Esophagus mucosa (tissue), 1 donor: ENCODE measurements at regions not wholly inside any gene's neighbourhood (a gene's known extent, or its start where the extent isn't known, plus 50 kb on each side); places are given as distances from the start of the nearest gene placed in this dataset.
A peak's percentile ranks its signal among the peaks of the same experiment; 100 is the strongest.
"Not testable (repeated sequence)": the region's sequence is repeated elsewhere in the genome, so short reads cannot be mapped to it uniquely, and the experiment has no call there.

Source experiments
- ATAC-seq: fragments of 200-7000 bp; cut with Tn5 transposase; one replicate; pipeline ENCODE4 v1.9.1; 2020
- donor health status: DM: yes; HTN: yes; CAD: no.

DNA sequence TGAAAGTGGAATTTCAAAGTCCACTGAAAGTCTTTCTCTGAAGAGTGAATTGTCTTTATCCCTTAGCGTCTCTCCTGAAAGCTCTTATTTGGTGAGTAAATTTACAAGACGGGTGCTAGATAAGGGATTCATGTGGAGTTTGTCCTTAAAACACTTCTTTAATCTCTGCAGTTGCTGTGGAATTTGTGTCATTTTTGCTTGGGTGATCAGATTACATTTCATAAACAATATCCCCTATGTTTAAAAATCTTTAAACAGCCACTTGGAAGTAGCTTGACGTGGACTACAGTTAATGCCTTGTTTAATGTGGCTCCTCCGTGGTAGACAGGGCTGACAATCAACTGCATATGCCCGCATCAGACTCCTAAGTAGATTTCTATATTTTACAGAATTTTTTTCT lies 175.4 kb upstream of the ZNF217 start:
- ATAC-seq, result no peak

DNA sequence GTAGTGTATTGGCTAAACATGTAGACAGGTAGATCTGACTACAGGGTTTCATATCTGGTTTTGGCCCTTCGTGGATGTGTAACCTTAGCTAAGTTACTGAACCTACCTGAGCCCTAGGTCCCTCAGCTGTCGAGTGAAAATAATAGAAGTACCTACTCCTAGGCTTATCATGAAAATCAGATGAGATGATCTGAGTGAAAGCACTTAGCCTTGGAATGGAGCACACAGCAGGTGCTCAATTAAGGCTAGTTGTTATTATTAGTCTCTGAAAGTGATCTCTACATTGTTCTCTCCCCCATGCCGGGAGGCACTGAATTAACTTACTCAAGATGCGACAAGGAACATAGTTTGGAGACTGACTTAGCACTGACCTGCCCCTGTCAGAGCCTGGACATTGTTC lies 174.7 kb upstream of the ZNF217 start:
- no peak for ATAC-seq

GRCh38 chr20:53767206-53767930 lies 173.7 kb upstream of the ZNF217 start:
- no peak for ATAC-seq

DNA sequence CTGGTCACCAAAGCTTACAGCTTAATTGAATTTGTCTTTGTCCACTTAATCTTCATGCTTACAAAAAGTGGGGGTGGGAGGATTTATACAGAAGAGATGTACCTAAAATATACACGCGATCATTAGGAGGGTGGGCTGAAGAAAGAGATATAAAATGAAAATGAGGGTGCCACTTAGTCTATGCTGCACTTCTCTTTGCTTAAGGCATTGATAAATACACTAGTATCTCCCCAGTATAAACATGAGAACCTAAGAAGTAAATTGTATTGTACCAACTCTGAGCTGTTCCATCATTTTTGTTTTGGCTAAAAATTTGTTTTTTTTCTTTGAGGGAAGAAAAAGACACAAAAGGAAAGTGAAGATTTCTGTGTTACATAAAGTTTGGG lies 170.8 kb upstream of the ZNF217 start:
- no peak for ATAC-seq

- ATAC-seq, result no peak
Measured at GRCh38 chr20:53763707-53764414, 170.2 kb upstream of the ZNF217 start.

DNA sequence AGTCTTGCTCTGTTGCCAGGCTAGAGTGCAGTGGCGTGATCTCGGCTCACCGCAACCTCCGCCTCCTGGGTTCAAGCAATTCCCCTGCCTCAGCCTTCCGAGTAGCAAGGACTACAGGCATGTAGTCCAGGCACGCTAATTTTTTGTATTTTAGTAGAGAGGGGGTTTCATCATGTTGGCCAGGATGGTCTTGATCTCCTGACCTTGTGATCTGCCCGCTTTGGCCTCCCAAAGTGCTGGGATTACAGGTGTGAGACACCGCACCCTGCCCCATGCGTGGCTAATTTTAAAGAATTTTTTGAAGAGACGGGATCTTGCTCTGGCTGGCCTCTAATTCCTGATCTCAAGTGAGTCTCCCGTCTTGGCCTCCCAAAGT lies 168.8 kb upstream of the ZNF217 start:
- ATAC-seq, result not testable (repeated sequence)

DNA sequence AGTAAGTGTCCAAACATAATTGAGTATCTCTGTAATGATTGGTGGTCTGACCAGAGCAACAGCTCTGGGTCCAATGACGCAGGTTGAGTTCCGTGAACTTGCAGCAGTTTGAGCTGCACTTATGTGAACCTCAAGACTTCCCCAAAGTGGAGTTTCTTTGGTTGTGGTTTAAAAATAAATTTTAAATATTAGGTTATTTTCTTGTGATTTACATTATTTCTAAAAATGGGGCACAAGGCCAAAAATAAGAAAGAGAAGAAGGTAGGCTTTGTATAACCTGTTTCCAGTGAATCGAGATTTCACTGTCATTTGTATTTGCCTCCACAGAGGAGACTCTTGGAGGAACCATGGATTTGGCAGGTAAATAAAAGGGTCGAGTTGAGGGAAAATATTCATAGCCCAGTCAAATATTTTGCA lies 166.4 kb upstream of the ZNF217 start:
- no peak for ATAC-seq

DNA sequence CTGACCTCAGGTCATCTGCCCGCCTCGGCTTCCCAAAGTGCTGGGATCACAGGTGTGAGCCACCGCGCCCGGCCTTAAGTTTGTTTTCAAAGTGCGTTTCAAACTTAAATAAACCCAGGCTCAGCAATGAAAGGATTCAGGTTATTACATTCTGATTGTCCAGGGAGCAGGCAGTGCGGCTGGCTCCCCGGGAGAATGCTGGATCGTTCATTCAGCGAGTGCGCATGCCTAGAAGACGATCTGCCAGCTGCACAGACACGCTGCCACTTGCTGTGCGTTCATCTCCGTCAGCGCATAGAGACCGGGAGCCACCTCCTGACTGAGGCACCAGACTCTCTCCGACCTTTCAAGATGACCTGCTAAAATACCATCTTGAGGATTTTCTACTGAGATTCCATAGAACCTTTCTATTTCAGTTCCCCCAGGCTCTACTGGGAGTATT lies 163.9 kb upstream of the ZNF217 start:
- ATAC-seq, result peak; percentile 79

DNA sequence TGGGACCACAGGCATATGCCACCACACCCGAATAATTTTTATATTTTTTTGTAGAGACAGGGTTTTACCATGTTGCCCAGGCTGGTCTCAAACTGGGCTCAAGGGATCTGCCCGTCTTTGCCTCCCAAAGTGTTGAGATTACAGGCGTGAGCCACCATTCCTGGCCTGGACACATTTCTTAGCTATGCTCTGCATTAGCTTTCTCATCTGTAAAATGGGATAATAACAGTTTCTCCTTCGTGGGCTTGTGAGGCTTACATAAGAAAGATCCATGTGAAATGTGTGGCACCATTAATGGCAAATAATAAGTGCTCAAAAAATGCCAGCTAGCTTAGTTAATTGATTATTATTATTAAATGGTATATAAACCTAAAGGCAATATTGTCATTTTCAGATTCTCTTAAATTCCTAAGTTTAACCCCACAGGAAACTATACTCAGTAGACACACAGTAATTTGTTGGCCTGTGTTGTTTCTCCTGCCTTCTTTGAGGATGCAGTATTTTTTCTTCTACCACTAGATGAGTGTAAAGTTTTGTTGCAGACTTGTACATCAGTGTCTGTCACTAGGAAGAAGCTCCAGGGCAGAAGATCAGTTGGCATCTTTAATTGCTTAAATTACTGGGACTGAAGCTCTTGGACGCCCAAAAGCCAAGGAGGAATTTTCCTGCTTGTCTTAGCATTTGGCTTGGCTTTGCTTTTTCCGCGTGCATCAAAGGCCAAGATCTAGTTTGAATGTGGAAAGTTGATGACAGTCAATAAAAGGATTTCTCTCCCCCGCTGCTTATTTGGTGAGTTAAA lies 162.3 kb upstream of the ZNF217 start:
- no peak for ATAC-seq

DNA sequence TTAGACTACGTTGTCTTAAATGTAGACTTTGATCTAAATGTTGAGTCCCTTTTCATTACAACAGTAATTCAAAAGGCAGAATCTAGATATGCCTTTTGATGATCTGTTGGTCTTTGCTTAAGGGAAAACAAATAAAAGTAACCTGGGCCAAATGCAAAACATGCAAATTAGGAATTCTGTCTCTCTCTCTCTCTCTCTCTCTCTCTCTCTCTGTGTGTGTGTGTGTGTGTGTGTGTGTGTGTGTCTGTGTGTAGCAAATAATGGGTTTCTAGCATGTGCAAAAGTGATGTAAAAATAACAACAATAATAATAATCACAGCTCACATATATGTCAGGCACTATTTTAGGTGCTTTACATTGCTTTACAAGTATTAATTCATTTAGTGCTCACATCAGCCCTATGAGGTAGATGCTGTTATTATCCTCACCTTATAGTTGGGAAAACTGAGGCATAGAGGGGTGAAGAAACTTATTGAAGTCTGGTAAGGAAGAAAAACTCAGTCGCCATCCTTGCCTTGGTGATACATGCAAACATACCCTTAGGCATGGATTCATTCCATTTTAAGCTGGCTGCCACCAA lies 160.3 kb upstream of the ZNF217 start:
- ATAC-seq, result no peak

DNA sequence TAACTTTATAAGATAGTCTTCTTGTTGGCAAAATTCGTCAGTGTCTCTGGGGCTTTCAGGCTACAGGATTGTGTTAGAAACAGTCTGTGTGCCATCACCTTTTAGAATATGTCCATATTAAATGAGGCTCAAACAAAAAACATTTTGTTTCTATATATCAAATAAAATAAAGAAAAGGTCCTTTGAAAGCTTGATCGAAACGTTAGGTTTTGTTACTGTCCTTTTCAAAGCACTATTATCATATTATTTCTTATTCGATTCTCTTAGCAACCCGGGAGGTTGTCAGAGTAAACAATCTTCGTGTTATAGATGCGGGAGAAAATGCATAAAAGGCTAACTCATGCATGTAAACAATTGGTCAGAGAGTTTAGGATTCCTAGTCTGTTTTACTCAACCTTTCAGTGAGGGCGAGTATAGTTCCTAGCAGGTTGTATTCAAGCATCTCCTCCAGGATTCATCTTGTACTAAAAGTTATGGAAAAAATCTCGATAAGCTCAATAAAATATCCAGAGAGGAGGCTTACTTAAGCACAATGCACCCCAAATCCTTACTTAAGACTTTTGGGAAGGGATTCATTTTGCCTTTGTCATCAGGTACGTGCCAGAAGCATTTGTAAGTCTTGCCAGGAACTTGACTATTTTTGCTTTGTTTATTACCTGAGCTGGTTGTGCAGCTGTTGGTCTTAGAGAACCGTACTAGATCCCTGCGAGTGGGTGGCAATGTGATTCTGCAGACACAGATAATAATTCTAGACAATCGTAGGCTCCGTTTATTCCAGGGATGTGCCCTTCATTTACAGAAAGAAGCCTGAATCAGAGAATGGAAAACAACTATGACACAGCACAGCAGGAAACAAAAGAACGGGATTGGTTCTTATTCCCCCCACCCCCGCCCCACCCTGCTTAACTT lies 159.6 kb upstream of the ZNF217 start:
- ATAC-seq, result peak; percentile 22

DNA sequence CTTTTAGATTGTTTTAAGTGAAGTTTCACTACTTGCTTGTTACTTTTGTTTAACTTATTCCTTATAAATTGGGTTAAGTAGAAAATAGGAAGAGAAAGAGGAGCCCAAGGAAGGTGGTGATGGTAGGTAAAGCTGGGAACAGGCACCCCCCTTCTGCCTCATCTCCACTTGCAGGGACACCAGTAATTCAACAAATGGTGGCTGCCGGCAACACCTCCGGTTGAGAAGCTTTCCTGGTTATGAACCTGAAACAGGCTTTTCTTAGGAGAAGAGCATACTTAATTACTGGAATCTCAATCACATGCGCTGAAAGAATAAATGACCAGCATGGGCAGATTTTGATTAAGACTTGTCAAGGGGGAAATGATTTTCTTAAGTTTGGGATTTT lies 158.9 kb upstream of the ZNF217 start:
- ATAC-seq, result no peak

- no peak for ATAC-seq
Measured at GRCh38 chr20:53751620-53752318, 158.1 kb upstream of the ZNF217 start.

DNA sequence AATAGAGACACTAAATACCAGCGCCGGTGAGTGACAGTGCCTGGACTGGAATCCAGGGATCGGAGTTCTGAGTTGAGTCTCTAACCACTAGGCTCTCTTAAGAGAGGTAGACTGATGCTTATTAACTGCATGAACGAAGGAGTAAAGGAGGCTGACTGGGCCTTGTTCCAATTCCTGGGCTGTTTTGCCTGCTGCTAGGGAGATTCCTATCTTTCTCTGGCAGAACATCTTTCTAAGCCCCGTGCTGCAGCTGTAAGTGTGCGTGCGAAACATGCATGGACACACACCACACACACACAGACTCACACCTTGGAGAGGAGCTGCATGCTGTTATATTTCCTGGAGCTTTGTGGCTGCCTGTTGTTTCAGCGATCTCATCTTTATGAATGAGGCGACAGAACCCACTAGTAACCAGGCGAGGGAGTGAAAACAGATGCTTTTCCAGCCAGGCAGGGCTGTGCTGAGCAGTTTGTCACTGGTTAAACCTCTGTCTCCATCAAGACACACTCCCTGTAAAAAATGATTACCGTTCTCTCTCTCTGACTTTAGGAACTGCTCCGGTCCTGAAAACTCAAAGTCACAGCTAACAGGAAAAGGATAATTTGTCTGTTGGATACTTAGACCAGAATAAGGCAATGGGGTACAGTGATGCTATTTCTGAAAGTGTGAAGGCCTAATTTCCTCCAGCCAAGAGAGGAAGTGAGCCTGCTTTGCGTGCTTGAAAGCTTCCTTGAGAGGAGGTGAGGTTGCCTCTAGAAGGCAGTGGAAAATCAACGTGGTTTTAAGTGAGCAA lies 157.4 kb upstream of the ZNF217 start:
- ATAC-seq, result no peak

DNA sequence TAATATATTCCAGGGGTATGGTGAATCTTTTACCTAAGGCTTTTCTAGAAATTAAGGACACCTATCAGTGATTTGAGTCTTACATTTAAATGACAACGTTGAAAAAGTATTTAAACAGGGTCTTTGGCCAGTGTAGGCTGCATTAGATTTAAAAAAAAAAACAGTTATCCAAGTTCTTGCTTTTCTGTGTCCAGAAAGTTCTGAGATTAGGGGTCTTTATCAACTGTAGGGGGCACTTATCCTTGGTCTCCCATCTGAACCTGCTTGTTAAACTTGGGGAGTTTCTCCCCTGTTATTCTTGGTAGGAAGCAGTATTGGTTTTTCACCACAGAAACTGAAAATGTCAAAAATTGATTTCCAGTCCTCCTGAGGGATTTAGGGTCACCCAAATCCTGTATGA lies 155.9 kb upstream of the ZNF217 start:
- no peak for ATAC-seq

- no peak for ATAC-seq
Measured at GRCh38 chr20:53748821-53749421, 155.3 kb upstream of the ZNF217 start.

DNA sequence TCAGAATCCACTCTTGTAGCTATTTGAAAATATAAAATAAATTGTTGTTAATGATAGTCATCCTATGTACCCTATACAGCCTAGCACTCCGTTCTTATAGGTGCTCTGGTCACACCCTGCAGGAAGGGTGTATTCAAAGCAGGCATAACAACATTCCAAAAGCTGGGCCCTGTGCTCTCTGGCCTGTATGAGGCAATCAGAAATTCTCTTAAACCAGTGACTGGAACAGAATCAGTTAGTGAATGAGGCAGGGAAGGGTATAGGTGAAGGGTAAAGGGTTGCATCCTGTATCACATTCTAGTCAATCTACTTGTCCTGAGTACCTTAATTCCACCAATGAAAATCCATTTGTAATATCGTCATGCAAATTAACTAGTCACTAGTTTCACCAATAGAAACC lies 154.5 kb upstream of the ZNF217 start:
- ATAC-seq, result peak; percentile 99

- ATAC-seq, result no peak
Measured at GRCh38 chr20:53743607-53744260, 150.1 kb upstream of the ZNF217 start.

- ATAC-seq, result no peak
Measured at GRCh38 chr20:53742685-53743081, 149.0 kb upstream of the ZNF217 start.

- no peak for ATAC-seq
Measured at GRCh38 chr20:53741726-53742028, 148.0 kb upstream of the ZNF217 start.
